ENCODE measurements at regions not wholly inside any gene's neighbourhood (a gene's known extent, or its start where the extent isn't known, plus 50 kb on each side); places are given as distances from the start of the nearest gene placed in this dataset.

DNA sequence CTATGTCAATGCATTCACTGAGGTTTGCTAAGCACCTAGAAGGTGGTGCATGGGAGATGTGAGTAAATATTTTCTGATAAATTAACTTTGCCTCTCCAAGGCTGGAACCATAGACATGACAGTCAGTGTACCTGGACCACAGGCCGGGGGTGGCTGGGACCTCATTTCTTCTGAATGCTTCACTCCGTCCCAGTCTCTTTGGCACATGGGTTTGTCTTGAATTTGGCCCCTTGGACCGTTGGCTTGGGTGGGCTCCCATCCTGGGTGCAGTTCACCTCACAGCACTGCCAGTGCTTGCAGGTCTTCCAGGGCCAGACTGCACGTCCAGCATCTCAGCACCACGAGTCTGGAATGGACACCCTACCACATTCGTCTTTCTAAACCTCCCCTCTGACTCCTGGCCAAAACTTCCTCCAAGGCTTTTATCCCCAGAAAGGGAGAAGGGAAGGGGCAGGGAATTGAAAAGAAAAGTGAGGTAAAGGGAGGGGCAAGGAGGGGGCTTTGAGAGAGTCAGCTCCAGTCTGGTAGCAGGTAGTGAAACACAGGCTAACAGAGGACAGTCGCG, 267.8 kb downstream of the MED10 start:
- WGBS, 4 donors = 78 to 89% (median 87%) methylated on average over 8 of the region's 8 CpGs
- no peak for DNase-seq
- no peak overlapping the region for H3K27ac ChIP-seq
- no peaks in the 10 kb centered on the region for H3K9me3 ChIP-seq
- H3K4me3 ChIP-seq = no peak overlapping the region
- H3K36me3 ChIP-seq = no peaks in the 10 kb centered on the region
- TF ChIP-seq POLR2A (IDR thresholded peaks at IDR 0.05) = no peak
- TF ChIP-seq, protein P1, sequence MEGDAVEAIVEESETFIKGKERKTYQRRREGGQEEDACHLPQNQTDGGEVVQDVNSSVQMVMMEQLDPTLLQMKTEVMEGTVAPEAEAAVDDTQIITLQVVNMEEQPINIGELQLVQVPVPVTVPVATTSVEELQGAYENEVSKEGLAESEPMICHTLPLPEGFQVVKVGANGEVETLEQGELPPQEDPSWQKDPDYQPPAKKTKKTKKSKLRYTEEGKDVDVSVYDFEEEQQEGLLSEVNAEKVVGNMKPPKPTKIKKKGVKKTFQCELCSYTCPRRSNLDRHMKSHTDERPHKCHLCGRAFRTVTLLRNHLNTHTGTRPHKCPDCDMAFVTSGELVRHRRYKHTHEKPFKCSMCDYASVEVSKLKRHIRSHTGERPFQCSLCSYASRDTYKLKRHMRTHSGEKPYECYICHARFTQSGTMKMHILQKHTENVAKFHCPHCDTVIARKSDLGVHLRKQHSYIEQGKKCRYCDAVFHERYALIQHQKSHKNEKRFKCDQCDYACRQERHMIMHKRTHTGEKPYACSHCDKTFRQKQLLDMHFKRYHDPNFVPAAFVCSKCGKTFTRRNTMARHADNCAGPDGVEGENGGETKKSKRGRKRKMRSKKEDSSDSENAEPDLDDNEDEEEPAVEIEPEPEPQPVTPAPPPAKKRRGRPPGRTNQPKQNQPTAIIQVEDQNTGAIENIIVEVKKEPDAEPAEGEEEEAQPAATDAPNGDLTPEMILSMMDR (IDR thresholded peaks at IDR 0.05) = no peak
- H3K4me1 ChIP-seq = no peaks in the 10 kb centered on the region
- intact Hi-C loops (cut with DNase I) = no loop called here
- ATAC-seq = no peak
- no peaks in the 10 kb centered on the region for H3K27me3 ChIP-seq

DNA sequence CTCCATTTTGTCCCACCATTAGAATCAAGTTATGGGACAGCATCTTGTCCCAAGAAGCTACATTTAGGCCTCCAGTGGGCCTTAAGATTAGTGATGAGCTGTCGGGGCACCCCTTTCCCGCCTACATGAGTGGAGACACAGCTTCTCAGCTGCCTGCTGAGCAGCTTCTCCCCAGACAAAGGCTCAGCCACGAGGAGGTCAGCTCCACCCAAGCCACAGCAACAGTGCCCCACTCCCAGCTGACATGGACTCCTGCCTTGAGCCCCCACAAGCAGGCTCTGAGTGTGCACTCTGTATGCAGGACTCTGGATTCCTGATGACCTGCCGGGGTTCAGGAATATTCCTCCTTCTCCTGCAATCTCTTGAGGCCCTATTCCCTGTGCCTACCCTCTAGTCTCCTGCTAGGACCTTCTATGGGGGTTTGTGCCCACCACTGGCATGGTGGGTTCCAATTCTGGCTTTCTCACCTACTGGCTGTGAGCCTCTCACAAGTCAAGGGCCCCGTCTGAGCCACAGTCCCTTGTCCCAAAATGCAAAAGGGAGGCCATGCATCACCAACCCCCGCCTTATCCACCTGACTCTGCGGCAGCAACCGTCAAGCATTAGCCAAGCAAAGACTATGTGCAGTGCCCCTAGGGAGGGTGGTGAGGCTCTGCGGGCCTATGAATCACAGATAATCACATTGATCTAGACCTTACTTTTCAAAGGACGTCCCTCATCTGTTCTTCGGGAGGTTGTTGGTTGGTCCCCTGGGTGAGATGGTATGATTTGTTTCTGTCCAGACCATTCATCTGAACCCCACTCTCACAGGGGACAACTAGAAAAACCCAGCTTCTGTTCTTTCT, 269.1 kb downstream of the MED10 start:
- Histone ChIP-seq H3K4me1 (no peaks in the 10 kb centered on the region), H3K9me3 (no peaks in the 10 kb centered on the region), H3K27me3 (no peaks in the 10 kb centered on the region), H3K36me3 (no peaks in the 10 kb centered on the region), H3K27ac (no peak overlapping the region), H3K4me3 (no peak overlapping the region)
- DNase-seq (no peak), ATAC-seq (no peak)
- TF ChIP-seq, protein P1 (IDR thresholded peaks at IDR 0.05) = no peak
- no peak for TF ChIP-seq POLR2A (IDR thresholded peaks at IDR 0.05)
- 81 to 90% (median 87%) methylated on average over 7 to 11 of the region's 11 CpGs for WGBS, 4 donors
- intact Hi-C loops (cut with DNase I) = no loop called here

DNA sequence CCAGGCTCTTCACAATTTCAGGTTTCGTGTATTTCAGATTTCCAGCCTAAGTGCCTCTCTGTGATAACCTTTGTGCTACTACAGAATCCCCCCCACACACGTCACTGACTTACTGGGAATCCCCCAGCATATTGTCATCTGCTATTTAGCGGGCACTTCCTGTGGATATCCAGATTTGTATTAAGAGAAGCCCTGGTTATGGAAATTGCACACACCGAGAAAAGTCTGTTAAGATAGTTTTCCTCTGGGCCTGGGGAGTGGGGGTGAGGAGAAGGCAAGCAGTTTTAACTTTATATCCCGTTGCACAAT, 269.9 kb downstream of the MED10 start:
- Histone ChIP-seq H3K27ac (no peak overlapping the region), H3K27me3 (no peaks in the 10 kb centered on the region), H3K36me3 (no peaks in the 10 kb centered on the region), H3K4me1 (no peaks in the 10 kb centered on the region), H3K9me3 (no peaks in the 10 kb centered on the region), H3K4me3 (no peak overlapping the region)
- intact Hi-C loops (cut with DNase I) = no loop called here
- no peak for ATAC-seq
- TF ChIP-seq, protein P1 (IDR thresholded peaks at IDR 0.05) = no peak
- TF ChIP-seq POLR2A (IDR thresholded peaks at IDR 0.05) = no peak
- WGBS, 4 donors = 48 to 63% (median 54%) methylated on average over 5 of the region's 5 CpGs
- no peak for DNase-seq

DNA sequence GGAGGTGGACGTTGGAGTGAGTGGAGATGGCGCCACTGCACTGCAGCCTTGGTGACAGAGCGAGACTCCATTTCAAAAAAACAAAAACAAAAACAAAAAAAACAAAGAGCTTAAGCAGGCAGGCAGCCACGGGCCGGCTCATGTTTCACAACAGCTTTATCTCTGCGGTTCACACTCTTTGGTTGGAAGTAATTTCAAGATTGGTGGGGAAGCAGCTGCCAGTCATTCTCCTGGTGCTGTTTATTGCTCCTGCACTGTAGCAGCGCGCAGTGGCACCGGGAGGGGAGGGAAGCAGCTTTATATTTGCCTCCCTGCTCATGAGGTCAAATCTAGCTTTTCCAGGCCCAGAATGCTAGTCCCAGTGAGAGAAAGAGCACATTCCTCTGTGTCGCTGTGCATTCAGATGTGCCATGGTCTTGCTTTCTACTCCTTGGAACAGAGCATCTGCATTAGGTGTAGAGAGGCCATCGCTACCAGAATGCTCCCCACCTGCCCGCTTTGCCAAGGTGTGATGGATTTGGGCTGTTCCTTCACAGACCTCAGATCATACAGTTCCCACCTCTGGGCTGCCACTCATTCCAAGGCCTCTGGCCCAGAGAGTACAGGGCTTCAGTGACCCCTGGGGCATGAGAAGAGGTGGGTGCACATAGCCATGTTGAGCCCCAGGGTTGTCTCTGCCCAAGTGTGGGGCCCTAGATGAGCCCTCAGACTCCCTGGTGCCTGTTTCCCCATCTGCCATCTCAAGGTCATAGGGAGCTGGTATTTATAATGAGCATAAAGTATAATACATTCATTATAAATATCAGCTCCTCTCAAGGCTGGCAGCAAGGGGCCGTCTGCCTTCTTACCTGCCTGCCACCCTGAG, 270.4 kb downstream of the MED10 start:
- no peak overlapping the region for H3K27ac ChIP-seq

More for the DNA sequence above, 270.4 kb downstream of the MED10 start:
- no peaks in the 10 kb centered on the region for H3K27me3 ChIP-seq
- WGBS, 4 donors = 63 to 68% (median 64%) methylated on average over 11 to 13 of the region's 13 CpGs
- DNase-seq (no peak), ATAC-seq (no peak)
- H3K9me3 ChIP-seq = no peaks in the 10 kb centered on the region
- no peak overlapping the region for H3K4me3 ChIP-seq
- H3K4me1 ChIP-seq = no peaks in the 10 kb centered on the region
- intact Hi-C loops (cut with DNase I) = no loop called here
- no peak for TF ChIP-seq POLR2A (IDR thresholded peaks at IDR 0.05)
- TF ChIP-seq, protein P1 (IDR thresholded peaks at IDR 0.05) = no peak
- H3K36me3 ChIP-seq = no peaks in the 10 kb centered on the region

Measured in heart left ventricle (tissue), 16 donors.